ENCODE measurements at regions not wholly inside any gene's neighbourhood (a gene's known extent, or its start where the extent isn't known, plus 50 kb on each side); places are given as distances from the start of the nearest gene placed in this dataset.

DNA sequence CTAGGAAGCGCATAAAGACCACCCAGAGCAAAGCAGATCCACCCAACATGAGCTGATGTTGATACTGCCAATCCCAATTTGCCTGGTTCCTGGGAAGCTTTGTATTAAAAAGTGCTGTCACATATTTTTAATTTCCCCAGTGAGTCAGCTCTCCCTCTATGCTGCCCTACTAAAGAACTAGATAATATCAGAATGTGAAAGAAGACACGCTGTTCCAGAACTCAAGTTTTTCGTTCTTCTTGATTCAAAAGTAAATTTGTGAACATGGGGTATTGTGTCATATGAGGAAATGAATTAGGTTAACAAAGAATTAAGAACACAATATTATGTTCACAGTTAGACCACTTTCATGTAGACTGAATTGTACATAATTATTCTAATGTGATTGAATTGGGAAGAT lies 734.2 kb upstream of the ALCAM start:
- Mint-ChIP-seq H3K36me3 (ENCODE audit: insufficient read depth in 1 of 3, low read depth in 3 of 3) (peaks cover 20 to 38% (median 23%) of the 10 kb centered on the region in 3 experiments), H3K27me3 (ENCODE audit: low read depth) (no peaks in the 10 kb centered on the region), H3K4me1 (no peaks in the 10 kb centered on the region; a peak in 1 of 4 replicates), H3K9me3 (peaks cover 27 to 35% of the 10 kb centered on the region in 2 experiments), H3K27ac (no peak overlapping the region), H3K4me3 (no peak overlapping the region)
- Histone ChIP-seq H3K27me3 (ENCODE audit: insufficient read depth, low read length) (no peaks in the 10 kb centered on the region), H2BK5ac (ENCODE audit: insufficient read length, low read length) (no peak overlapping the region), H2AK5ac (ENCODE audit: insufficient read length, low read length) (no peak overlapping the region), H3K4ac (ENCODE audit: low read depth, low read length) (no peak overlapping the region), H2AFZ (ENCODE audit: low read length) (no peak overlapping the region), H2BK120ac (ENCODE audit: low read depth, low read length, poor library complexity, severe bottlenecking) (no peak overlapping the region), H3K23me2 (ENCODE audit: insufficient read length, low read depth, low read length, poor library complexity, severe bottlenecking) (no peaks in the 10 kb centered on the region), H4K20me1 (ENCODE audit: control insufficient read depth, insufficient read depth, insufficient read length) (no peaks in the 10 kb centered on the region), H3K23ac (ENCODE audit: insufficient read length, low read depth, low read length) (no peak overlapping the region), H3K9me3 (ENCODE audit: control insufficient read depth, low read depth, low read length) (peaks cover 16% of the 10 kb centered on the region), H4K91ac (ENCODE audit: insufficient read length, low read depth, low read length) (no peak overlapping the region), H3K79me2 (ENCODE audit: insufficient read depth, low read length) (no peaks in the 10 kb centered on the region), H3K18ac (ENCODE audit: insufficient read length, low read depth, low read length) (no peak overlapping the region), H3K14ac (ENCODE audit: insufficient read depth, low read length) (no peak overlapping the region), H3K4me2 (ENCODE audit: insufficient read depth, insufficient read length, low read length) (no peak overlapping the region), H4K8ac (replicated peaks; ENCODE audit: insufficient read length, low read depth, low read length) (no peak overlapping the region), H2BK12ac (ENCODE audit: insufficient read length, low read depth, low read length) (no peak overlapping the region), H3K56ac (ENCODE audit: insufficient read length, low read depth, low read length) (no peak overlapping the region), H3T11ph (ENCODE audit: low read length) (no peak overlapping the region), H3K4me1 (ENCODE audit: insufficient read depth, low read length) (no peaks in the 10 kb centered on the region), H4K5ac (ENCODE audit: insufficient read length, low read depth, low read length) (no peak overlapping the region), H2BK20ac (ENCODE audit: low read depth, low read length, poor library complexity, severe bottlenecking) (no peak overlapping the region), H3K27ac (ENCODE audit: insufficient read length, low read depth, low read length) (no peak overlapping the region), H2BK15ac (ENCODE audit: low read depth, low read length) (no peak overlapping the region), H3K79me1 (ENCODE audit: insufficient read depth, low read depth, low read length, poor library complexity, severe bottlenecking) (no peaks in the 10 kb centered on the region), H3K9ac (ENCODE audit: extremely low read depth, insufficient read length, low read length) (no peak overlapping the region)
- DNase-seq: no peak
- no CpG with 5 or more reads among the region's 3 CpGs for WGBS (ENCODE audit: extremely low coverage, insufficient read length, low lambda C conversion rate)
- TF ChIP-seq, protein P1, sequence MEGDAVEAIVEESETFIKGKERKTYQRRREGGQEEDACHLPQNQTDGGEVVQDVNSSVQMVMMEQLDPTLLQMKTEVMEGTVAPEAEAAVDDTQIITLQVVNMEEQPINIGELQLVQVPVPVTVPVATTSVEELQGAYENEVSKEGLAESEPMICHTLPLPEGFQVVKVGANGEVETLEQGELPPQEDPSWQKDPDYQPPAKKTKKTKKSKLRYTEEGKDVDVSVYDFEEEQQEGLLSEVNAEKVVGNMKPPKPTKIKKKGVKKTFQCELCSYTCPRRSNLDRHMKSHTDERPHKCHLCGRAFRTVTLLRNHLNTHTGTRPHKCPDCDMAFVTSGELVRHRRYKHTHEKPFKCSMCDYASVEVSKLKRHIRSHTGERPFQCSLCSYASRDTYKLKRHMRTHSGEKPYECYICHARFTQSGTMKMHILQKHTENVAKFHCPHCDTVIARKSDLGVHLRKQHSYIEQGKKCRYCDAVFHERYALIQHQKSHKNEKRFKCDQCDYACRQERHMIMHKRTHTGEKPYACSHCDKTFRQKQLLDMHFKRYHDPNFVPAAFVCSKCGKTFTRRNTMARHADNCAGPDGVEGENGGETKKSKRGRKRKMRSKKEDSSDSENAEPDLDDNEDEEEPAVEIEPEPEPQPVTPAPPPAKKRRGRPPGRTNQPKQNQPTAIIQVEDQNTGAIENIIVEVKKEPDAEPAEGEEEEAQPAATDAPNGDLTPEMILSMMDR (conservative IDR thresholded peaks at IDR 0.05): no peak
